ENCODE measurements at regions not wholly inside any gene's neighbourhood (a gene's known extent, or its start where the extent isn't known, plus 50 kb on each side); places are given as distances from the start of the nearest gene placed in this dataset.
"Not testable (repeated sequence)": the region's sequence is repeated elsewhere in the genome, so short reads cannot be mapped to it uniquely, and the experiment has no call there.

GRCh38 chr7:68070992-68071391 is 1074.4 kb downstream of the TYW1 start:
- Histone ChIP-seq H3K27me3 (no peaks in the 10 kb centered on the region), H3K27ac (no peak overlapping the region), H3K36me3 (no peaks in the 10 kb centered on the region), H3K4me3 (replicated peaks in 1 of 3) (no peak overlapping the region), H3K9me3 (no peaks in the 10 kb centered on the region), H3K4me1 (no peaks in the 10 kb centered on the region)
- no peak for TF ChIP-seq POLR2A (IDR thresholded peaks at IDR 0.05)
- TF ChIP-seq CTCF (IDR thresholded peaks at IDR 0.05) = no peak
- intact Hi-C loops (cut with DNase I) = no loop called here
- WGBS, 2 donors = 57 to 59% methylated on average over 4 to 5 of the region's 5 CpGs
- peak; percentile 27 to 53 for DNase-seq

DNA sequence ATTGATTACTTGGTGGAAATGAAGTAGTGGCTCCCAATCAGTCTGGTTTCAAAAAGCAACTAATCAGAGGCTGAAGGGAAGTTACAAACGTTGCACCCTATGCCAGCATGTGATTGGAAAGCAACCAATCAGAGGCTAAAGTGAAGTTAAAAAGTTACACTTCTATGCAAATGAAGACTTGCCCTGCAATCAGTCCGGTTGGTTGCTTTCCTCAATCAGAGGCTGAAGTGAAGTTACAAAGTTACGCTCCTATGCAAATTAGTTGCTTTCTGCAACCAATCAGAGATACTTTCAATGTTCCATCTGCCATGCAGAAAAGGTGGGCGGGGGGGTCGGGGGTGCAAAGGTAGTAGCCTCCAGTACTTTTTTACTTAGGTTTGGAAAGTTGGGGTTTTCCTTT is 1077.1 kb downstream of the TYW1 start:
- Histone ChIP-seq H3K27me3 (no peaks in the 10 kb centered on the region), H3K36me3 (no peaks in the 10 kb centered on the region), H3K4me3 (replicated peaks in 1 of 3) (no peak overlapping the region), H3K9me3 (no peaks in the 10 kb centered on the region), H3K4me1 (no peaks in the 10 kb centered on the region), H3K27ac (no peak overlapping the region)
- TF ChIP-seq POLR2A (IDR thresholded peaks at IDR 0.05) = no peak
- no peak for TF ChIP-seq CTCF (IDR thresholded peaks at IDR 0.05)
- DNase-seq = no peak
- 73 to 78% methylated on average over 5 of the region's 5 CpGs for WGBS, 2 donors
- intact Hi-C loops (cut with DNase I) = no loop called here

DNA sequence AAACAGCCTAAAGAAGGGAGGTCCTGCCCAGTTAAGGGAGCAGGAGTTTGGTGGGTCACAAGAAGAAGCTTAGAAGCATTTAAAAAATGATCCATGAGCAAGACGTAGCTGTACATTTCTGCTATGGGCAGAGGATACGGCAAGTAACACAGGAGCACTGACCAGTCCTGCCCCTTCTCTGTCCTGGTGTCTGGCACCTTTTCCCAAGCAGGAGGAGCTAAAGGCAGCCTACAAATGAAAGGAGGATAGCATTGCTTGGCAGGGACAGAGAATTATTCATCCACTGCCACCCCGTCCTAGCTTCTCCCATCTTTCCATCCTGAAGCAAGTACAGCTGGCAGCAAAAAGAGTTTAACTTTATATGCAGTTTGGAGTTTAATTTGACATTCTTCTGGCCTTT is 1077.6 kb downstream of the TYW1 start:
- no peaks in the 10 kb centered on the region for H3K36me3 ChIP-seq
- WGBS, 2 donors = 78 to 83% methylated on average over 3 of the region's 3 CpGs
- H3K27me3 ChIP-seq = no peaks in the 10 kb centered on the region

GRCh38 chr7:68078157-68078710 is 1081.6 kb downstream of the TYW1 start:
- intact Hi-C loops (cut with DNase I) = no loop called here

More for the DNA sequence above, 1077.6 kb downstream of the TYW1 start:
- Histone ChIP-seq H3K27ac (no peak overlapping the region), H3K9me3 (no peaks in the 10 kb centered on the region), H3K4me3 (replicated peaks in 1 of 3) (no peak overlapping the region), H3K4me1 (no peaks in the 10 kb centered on the region)
- DNase-seq = no peak
- intact Hi-C loops (cut with DNase I) = no loop called here
- no peak for TF ChIP-seq CTCF (IDR thresholded peaks at IDR 0.05)
- no peak for TF ChIP-seq POLR2A (IDR thresholded peaks at IDR 0.05)

DNA sequence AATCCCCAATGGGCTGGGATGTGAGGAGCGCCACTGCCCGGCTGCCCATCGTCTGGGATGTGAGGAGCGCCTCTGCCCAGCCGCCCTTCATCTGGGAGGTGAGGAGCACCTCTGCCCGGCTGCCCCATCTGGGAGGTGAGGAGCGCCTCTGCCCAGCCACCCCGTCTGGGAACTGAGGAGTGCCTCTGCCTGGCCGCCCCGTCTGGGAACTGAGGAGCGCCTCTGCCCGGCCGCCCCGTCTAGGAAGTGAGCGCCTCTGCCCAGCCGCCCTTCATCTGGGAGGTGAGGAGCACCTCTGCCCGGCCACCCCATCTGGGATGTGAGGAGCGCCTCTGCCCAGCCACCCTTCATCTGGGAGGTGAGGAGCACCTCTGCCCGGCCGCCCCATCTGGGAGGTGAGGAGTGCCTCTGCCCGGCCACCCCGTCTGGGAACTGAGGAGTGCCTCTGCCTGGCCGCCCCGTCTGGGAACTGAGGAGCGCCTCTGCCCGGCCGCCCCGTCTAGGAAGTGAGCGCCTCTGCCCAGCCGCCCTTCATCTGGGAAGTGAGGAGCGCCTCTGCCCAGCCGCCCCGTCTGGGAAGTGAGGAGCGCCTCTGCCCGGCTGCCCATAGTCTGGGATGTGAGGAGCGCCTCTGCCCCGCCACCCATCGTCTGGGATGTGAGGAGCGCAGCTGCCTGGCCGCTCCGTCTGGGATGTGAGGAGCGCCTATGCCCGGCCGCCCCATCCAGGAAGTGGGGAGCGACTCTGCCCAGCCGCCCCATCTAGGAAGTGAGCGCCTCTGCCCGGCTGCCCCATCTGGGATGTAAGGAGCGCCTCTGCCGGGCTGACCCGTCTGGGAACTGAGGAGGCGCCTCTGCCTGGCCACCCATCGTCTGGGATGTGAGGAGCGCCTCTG is 1085.7 kb downstream of the TYW1 start:
- H3K27ac ChIP-seq; H3K4me1 ChIP-seq; H3K9me3 ChIP-seq; intact Hi-C loops (cut with DNase I); H3K27me3 ChIP-seq; H3K4me3 ChIP-seq (replicated peaks in 1 of 3); DNase-seq; H3K36me3 ChIP-seq: not testable (repeated sequence)
- 88 to 90% methylated on average over 18 to 33 of the region's 54 CpGs for WGBS, 2 donors

More at GRCh38 chr7:68078157-68078710, 1081.6 kb downstream of the TYW1 start:
- Histone ChIP-seq H3K4me1 (no peaks in the 10 kb centered on the region), H3K27ac (no peak overlapping the region), H3K36me3 (no peaks in the 10 kb centered on the region), H3K4me3 (replicated peaks in 1 of 3) (no peak overlapping the region), H3K27me3 (no peaks in the 10 kb centered on the region), H3K9me3 (no peaks in the 10 kb centered on the region)
- no peak for TF ChIP-seq POLR2A (IDR thresholded peaks at IDR 0.05)
- no peak for TF ChIP-seq CTCF (IDR thresholded peaks at IDR 0.05)
- no peak for DNase-seq
- 85 to 89% methylated on average over 5 of the region's 5 CpGs for WGBS, 2 donors

- H3K4me1 ChIP-seq; H3K4me3 ChIP-seq (replicated peaks in 1 of 3); H3K36me3 ChIP-seq; DNase-seq; H3K27me3 ChIP-seq; H3K27ac ChIP-seq; H3K9me3 ChIP-seq; intact Hi-C loops (cut with DNase I): not testable (repeated sequence)
- 94 to 100% methylated on average over 5 to 11 of the region's 44 CpGs for WGBS, 2 donors
Measured at GRCh38 chr7:68082961-68083657, 1086.5 kb downstream of the TYW1 start.
